ENCODE measurements at regions not wholly inside any gene's neighbourhood (a gene's known extent, or its start where the extent isn't known, plus 50 kb on each side); places are given as distances from the start of the nearest gene placed in this dataset.
"Not testable (repeated sequence)": the region's sequence is repeated elsewhere in the genome, so short reads cannot be mapped to it uniquely, and the experiment has no call there.

GRCh38 chr11:96781082-96781481 is 391.3 kb downstream of the JRKL start:
- DNase-seq (ENCODE audit: low spot score): no peak

- DNase-seq (ENCODE audit: low spot score): no peak
Measured at GRCh38 chr11:96782632-96783031, 392.8 kb downstream of the JRKL start.

- DNase-seq (ENCODE audit: low spot score): no peak
Measured at GRCh38 chr11:96783311-96783710, 393.5 kb downstream of the JRKL start.

GRCh38 chr11:96785073-96785472 is 395.3 kb downstream of the JRKL start:
- no peak for DNase-seq (ENCODE audit: low spot score)

- no peak for DNase-seq (ENCODE audit: low spot score)
Measured at GRCh38 chr11:96794152-96794551, 404.3 kb downstream of the JRKL start.

GRCh38 chr11:96798445-96798844 is 408.6 kb downstream of the JRKL start:
- no peak for DNase-seq (ENCODE audit: low spot score)

GRCh38 chr11:96815236-96815635 is 425.4 kb downstream of the JRKL start:
- no peak for DNase-seq (ENCODE audit: low spot score)

GRCh38 chr11:96817482-96818399 is 427.9 kb downstream of the JRKL start:
- DNase-seq (ENCODE audit: low spot score): no peak

- DNase-seq (ENCODE audit: low spot score): no peak
Measured at GRCh38 chr11:96827164-96827563, 437.4 kb downstream of the JRKL start.

- no peak for DNase-seq (ENCODE audit: low spot score)
Measured at GRCh38 chr11:96841792-96842191, 452.0 kb downstream of the JRKL start.

GRCh38 chr11:96842731-96843130 is 452.9 kb downstream of the JRKL start:
- no peak for DNase-seq (ENCODE audit: low spot score)

- DNase-seq (ENCODE audit: low spot score): no peak
Measured at GRCh38 chr11:96854425-96854824, 464.6 kb downstream of the JRKL start.

GRCh38 chr11:96861722-96862121 is 471.9 kb downstream of the JRKL start:
- DNase-seq (ENCODE audit: low spot score): not testable (repeated sequence)

- no peak for DNase-seq (ENCODE audit: low spot score)
Measured at GRCh38 chr11:96863520-96863919, 473.7 kb downstream of the JRKL start.

- no peak for DNase-seq (ENCODE audit: low spot score)
Measured at GRCh38 chr11:96865020-96865419, 475.2 kb downstream of the JRKL start.

GRCh38 chr11:96869207-96869606 is 479.4 kb downstream of the JRKL start:
- no peak for DNase-seq (ENCODE audit: low spot score)

- no peak for DNase-seq (ENCODE audit: low spot score)
Measured at GRCh38 chr11:96875712-96876111, 485.9 kb downstream of the JRKL start.

- no peak for DNase-seq (ENCODE audit: low spot score)
Measured at GRCh38 chr11:96878299-96879051, 488.7 kb downstream of the JRKL start.

GRCh38 chr11:96882622-96883021 is 492.8 kb downstream of the JRKL start:
- not testable (repeated sequence) for DNase-seq (ENCODE audit: low spot score)

GRCh38 chr11:96885405-96885804 is 495.6 kb downstream of the JRKL start:
- no peak for DNase-seq (ENCODE audit: low spot score)

GRCh38 chr11:96885912-96886311 is 496.1 kb downstream of the JRKL start:
- no peak for DNase-seq (ENCODE audit: low spot score)

GRCh38 chr11:96893988-96894387 is 504.2 kb downstream of the JRKL start:
- no peak for DNase-seq (ENCODE audit: low spot score)

- no peak for DNase-seq (ENCODE audit: low spot score)
Measured at GRCh38 chr11:96894587-96894986, 504.8 kb downstream of the JRKL start.
